SK-N-SH (cell line): ENCODE measurements at regions not wholly inside any gene's neighbourhood (a gene's known extent, or its start where the extent isn't known, plus 50 kb on each side); places are given as distances from the start of the nearest gene placed in this dataset.

Experiments
- CTCF ChIA-PET: fragments of 300-600, 350-600 bp; formaldehyde crosslinking; extraction: SDS; loops from one replicate; lab custom pipeline; 2021; lab: Yijun Ruan, JAX
- POLR2A ChIA-PET: fragments of 350-600 bp; sonication (Branson Sonifier 250); formaldehyde crosslinking; extraction: SDS; loops from one replicate; lab custom pipeline; 2020; ENCODE audit warnings: antibody characterized with exemption, inconsistent platforms; lab: Yijun Ruan, JAX
- DNase-seq: peaks from one replicate; pipeline ENCODE4 v3.0.0; 2012
- H2AFZ ChIP-seq: fragments of 200-600 bp; sonication (generic); 2 replicates; pipeline ENCODE4 v1.8.1; 2016; ENCODE audit warnings: antibody characterized with exemption, mild to moderate bottlenecking, low read depth
- H3F3A ChIP-seq: fragments of 200-600 bp; sonication (generic); replicated peaks from 2 replicates; pipeline ENCODE3; 2016; ENCODE audit warnings: antibody characterized with exemption, mild to moderate bottlenecking; ENCODE audit not compliant: insufficient read depth
- H3K27ac ChIP-seq, 2 experiments: fragments of 200-500 bp in 1 of 2; fragments of 200-600 bp in 1 of 2; sonication (Bioruptor generic) in 1 of 2; sonication (generic), shearing (Covaris generic) in 1 of 2; 2 replicates each; pipeline versions ENCODE4 v1.5.1 to v1.6.1; 2014 to 2016; ENCODE audit warnings: low read depth in 2 of 2, inconsistent platforms in 1 of 2, low read length in 1 of 2, mild to moderate bottlenecking in 1 of 2, mixed read lengths in 1 of 2
- H3K27me3 ChIP-seq: fragments of 200-600 bp; sonication (generic), shearing (Covaris generic); 2 replicates; pipeline ENCODE4 v1.6.1; 2016; ENCODE audit warnings: mixed run types; ENCODE audit not compliant: insufficient read depth
- H3K36me3 ChIP-seq, 2 experiments: fragments of 200-500 bp in 1 of 2; fragments of 200-600 bp in 1 of 2; sonication (Bioruptor generic) in 1 of 2; sonication (generic) in 1 of 2; replicated peaks in 1 of 2; 2 replicates each; pipeline versions ENCODE3 to v1.5.1; 2014 to 2016; ENCODE audit warnings: low read length in 1 of 2, mild to moderate bottlenecking in 1 of 2; ENCODE audit not compliant: insufficient read depth in 2 of 2, control insufficient read depth in 1 of 2
- H3K4me1 ChIP-seq, 2 experiments: fragments of 200-500 bp in 1 of 2; fragments of 200-600 bp in 1 of 2; sonication (Bioruptor generic) in 1 of 2; sonication (generic), shearing (Covaris generic) in 1 of 2; 2 replicates each; pipeline versions ENCODE4 v1.5.1 to v1.6.1; 2014 to 2016; ENCODE audit warnings: low read depth in 1 of 2, low read length in 1 of 2, mixed run types in 1 of 2; ENCODE audit not compliant: insufficient read depth in 2 of 2, control insufficient read depth in 1 of 2
- H3K4me2 ChIP-seq: fragments of 200-600 bp; sonication (generic), shearing (Covaris generic); 2 replicates; pipeline ENCODE4 v1.6.1; 2017; ENCODE audit warnings: mixed run types
- H3K4me3 ChIP-seq, 2 experiments: fragments of 200-500 bp in 1 of 2; fragments of 200-600 bp in 1 of 2; sonication (Bioruptor generic) in 1 of 2; sonication (generic), shearing (Covaris generic) in 1 of 2; 2 replicates each; pipeline versions ENCODE4 v1.5.1 to v1.8.1; 2014 to 2016; ENCODE audit warnings: low read depth in 2 of 2, inconsistent platforms in 1 of 2, low read length in 1 of 2, mild to moderate bottlenecking in 1 of 2, mixed read lengths in 1 of 2, moderate library complexity in 1 of 2
- H3K79me2 ChIP-seq: fragments of 200-600 bp; sonication (generic); 2 replicates; pipeline ENCODE4 v1.8.1; 2017; ENCODE audit warnings: mild to moderate bottlenecking; ENCODE audit not compliant: insufficient read depth
- H3K9ac ChIP-seq: fragments of 200-600 bp; sonication (generic); 2 replicates; pipeline ENCODE4 v1.6.1; 2017; ENCODE audit warnings: mixed run types
- H3K9me2 ChIP-seq: fragments of 200-600 bp; sonication (generic); 2 replicates; pipeline ENCODE4 v1.6.1; 2017; ENCODE audit warnings: mixed run types
- H3K9me3 ChIP-seq: fragments of 200-600 bp; sonication (generic); 2 replicates; pipeline ENCODE4 v1.6.1; 2017; ENCODE audit warnings: mixed run types, mild to moderate bottlenecking, moderate library complexity
- H4K20me1 ChIP-seq: fragments of 200-600 bp; sonication (generic); 2 replicates; pipeline ENCODE4 v1.6.1; 2017; ENCODE audit warnings: mild to moderate bottlenecking, mixed run types; ENCODE audit not compliant: insufficient read depth
- EP300 ChIP-seq, 2 experiments: IDR thresholded peaks; 2 replicates each; pipeline versions ENCODE4 v1.4.0 to v1.6.1; 2012; ENCODE audit warnings: borderline replicate concordance in 1 of 2, low read depth in 1 of 2, low read length in 1 of 2
- EZH2phosphoT487 ChIP-seq: fragments of 200-600 bp; sonication (generic); IDR thresholded peaks from 2 replicates; pipeline ENCODE4 v1.6.1; 2017; ENCODE audit warnings: low read depth, mixed run types, mild to moderate bottlenecking, antibody characterized with exemption, moderate library complexity, borderline replicate concordance
- FOSL2 ChIP-seq: IDR thresholded peaks from 2 replicates; pipeline ENCODE4 v1.4.0; 2012; ENCODE audit warnings: low read depth, mild to moderate bottlenecking, moderate library complexity, borderline replicate concordance
- FOXJ3 ChIP-seq: sonication (generic); formaldehyde crosslinking; IDR thresholded peaks from 2 replicates; pipeline ENCODE4 v1.5.1; 2020; ENCODE audit warnings: mild to moderate bottlenecking, missing genetic modification reagents
- GATA2 ChIP-seq: sonication (generic); formaldehyde crosslinking; IDR thresholded peaks from 2 replicates; pipeline ENCODE4 v1.5.0; 2020; ENCODE audit warnings: mild to moderate bottlenecking, missing genetic modification reagents
- JUND ChIP-seq: IDR thresholded peaks from 2 replicates; pipeline ENCODE4 v1.4.0; 2012
- MEF2A ChIP-seq: IDR thresholded peaks from 2 replicates; pipeline ENCODE4 v1.4.0; 2012; ENCODE audit warnings: low read depth, borderline replicate concordance
- POLR2AphosphoS5 ChIP-seq: IDR thresholded peaks from 2 replicates; pipeline ENCODE4 v1.6.1; 2012; ENCODE audit warnings: low read depth, low read length
- RAD21 ChIP-seq: IDR thresholded peaks from 2 replicates; pipeline ENCODE4 v1.6.1; 2012; ENCODE audit warnings: mild to moderate bottlenecking, low read length
- RCOR1 ChIP-seq: fragments of 150-350 bp; IDR thresholded peaks from 2 replicates; pipeline ENCODE4 v1.6.1; 2017; ENCODE audit warnings: antibody characterized with exemption, low read length
- RFX5 ChIP-seq: IDR thresholded peaks from 2 replicates; pipeline ENCODE4 v1.6.1; 2012; ENCODE audit warnings: mild to moderate bottlenecking, improper control_type of control experiment, low read length
- RXRA ChIP-seq: IDR thresholded peaks from 2 replicates; pipeline ENCODE4 v1.4.0; 2012; ENCODE audit warnings: low read depth, mild to moderate bottlenecking, borderline replicate concordance
- SIN3A ChIP-seq: IDR thresholded peaks from 2 replicates; pipeline ENCODE4 v1.6.1; 2012; ENCODE audit warnings: low read depth, mild to moderate bottlenecking, low read length, moderate library complexity, borderline replicate concordance
- SMC3 ChIP-seq: IDR thresholded peaks from 2 replicates; pipeline ENCODE4 v1.6.1; 2012; ENCODE audit warnings: low read depth, low read length, improper control_type of control experiment
- TAF1 ChIP-seq: IDR thresholded peaks from 2 replicates; pipeline ENCODE4 v1.6.1; 2012; ENCODE audit warnings: low read depth, mild to moderate bottlenecking, low read length, moderate library complexity, borderline replicate concordance
- TCF12 ChIP-seq: IDR thresholded peaks from 2 replicates; pipeline ENCODE4 v1.4.0; 2012
- TEAD4 ChIP-seq: IDR thresholded peaks from 2 replicates; pipeline ENCODE4 v1.4.0; 2012; ENCODE audit warnings: mild to moderate bottlenecking, borderline replicate concordance; ENCODE audit not compliant: insufficient read depth
- YY1 ChIP-seq: IDR thresholded peaks from 2 replicates; pipeline ENCODE4 v1.4.0; 2012; ENCODE audit warnings: low read depth, mild to moderate bottlenecking
- WGBS: methylation state at CpG from one replicate; pipeline ENCODE4 v1.1.6; 2017; ENCODE audit warnings: low lambda C conversion rate; 5-methylcytosine and 5-hydroxymethylcytosine counted together
- TF ChIP-seq, protein P1 (sequence below): IDR thresholded peaks from 2 replicates; pipeline ENCODE4 v1.6.1; 2012; ENCODE audit warnings: mild to moderate bottlenecking, low read depth, low read length, moderate library complexity
- TF ChIP-seq, protein P2 (sequence below): IDR thresholded peaks from 2 replicates; pipeline ENCODE4 v1.4.0; 2012; ENCODE audit warnings: low read depth, borderline replicate concordance
- TF ChIP-seq, protein P3 (sequence below): fragments of 150-350 bp; IDR thresholded peaks from 2 replicates; pipeline ENCODE4 v1.6.1; 2017; ENCODE audit warnings: antibody characterized with exemption, low read length, low read depth, borderline replicate concordance

DNA sequence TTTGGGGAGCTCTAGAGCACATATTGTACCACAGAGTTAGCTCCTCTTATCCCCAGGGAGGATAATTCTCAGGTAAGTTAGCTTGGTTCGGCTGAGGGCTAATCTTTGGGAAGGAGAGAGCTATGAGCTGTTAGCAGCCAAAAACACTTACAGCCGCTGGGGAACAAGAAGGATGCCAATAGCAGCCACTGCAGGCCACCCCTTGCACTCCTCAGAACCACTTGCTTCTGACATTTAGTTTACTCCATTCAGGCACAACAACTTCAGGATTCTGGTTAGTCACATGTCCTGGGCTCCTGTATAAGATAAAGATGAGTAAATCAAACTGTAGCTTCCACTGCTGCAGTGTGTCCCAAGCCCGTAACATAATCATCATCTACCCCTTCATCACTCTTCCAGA, 212.6 kb upstream of the ADGRL2 start (continued):
- TF ChIP-seq, protein P1, sequence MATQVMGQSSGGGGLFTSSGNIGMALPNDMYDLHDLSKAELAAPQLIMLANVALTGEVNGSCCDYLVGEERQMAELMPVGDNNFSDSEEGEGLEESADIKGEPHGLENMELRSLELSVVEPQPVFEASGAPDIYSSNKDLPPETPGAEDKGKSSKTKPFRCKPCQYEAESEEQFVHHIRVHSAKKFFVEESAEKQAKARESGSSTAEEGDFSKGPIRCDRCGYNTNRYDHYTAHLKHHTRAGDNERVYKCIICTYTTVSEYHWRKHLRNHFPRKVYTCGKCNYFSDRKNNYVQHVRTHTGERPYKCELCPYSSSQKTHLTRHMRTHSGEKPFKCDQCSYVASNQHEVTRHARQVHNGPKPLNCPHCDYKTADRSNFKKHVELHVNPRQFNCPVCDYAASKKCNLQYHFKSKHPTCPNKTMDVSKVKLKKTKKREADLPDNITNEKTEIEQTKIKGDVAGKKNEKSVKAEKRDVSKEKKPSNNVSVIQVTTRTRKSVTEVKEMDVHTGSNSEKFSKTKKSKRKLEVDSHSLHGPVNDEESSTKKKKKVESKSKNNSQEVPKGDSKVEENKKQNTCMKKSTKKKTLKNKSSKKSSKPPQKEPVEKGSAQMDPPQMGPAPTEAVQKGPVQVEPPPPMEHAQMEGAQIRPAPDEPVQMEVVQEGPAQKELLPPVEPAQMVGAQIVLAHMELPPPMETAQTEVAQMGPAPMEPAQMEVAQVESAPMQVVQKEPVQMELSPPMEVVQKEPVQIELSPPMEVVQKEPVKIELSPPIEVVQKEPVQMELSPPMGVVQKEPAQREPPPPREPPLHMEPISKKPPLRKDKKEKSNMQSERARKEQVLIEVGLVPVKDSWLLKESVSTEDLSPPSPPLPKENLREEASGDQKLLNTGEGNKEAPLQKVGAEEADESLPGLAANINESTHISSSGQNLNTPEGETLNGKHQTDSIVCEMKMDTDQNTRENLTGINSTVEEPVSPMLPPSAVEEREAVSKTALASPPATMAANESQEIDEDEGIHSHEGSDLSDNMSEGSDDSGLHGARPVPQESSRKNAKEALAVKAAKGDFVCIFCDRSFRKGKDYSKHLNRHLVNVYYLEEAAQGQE: no peak
- no peak for TF ChIP-seq FOSL2
- TF ChIP-seq, all 33 proteins: peak for 0

DNA sequence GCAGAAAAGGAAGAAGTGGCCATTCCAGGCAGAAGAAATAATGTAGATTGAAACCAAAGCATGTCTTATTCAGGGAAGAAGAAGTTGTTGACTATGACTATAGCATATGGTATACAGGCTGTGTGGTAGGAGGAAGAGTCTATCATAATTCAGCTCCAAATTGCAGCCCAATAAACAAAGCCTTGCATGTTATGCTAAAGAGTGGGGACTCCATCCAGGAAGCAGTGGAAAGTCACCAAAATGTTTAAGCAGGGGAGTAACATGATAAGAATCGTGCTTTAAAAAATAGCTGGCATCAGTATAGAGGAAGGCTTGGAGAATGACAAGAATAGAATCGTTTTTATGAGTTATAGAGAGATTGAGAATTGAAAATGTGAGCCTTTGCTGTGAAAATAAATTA, 213.3 kb upstream of the ADGRL2 start:
- WGBS: 40% methylated on average over 2 of the region's 2 CpGs
- ChIA-PET CTCF (no interaction called here), POLR2A (no interaction called here)

More for the DNA sequence above, 213.3 kb upstream of the ADGRL2 start:
- Histone ChIP-seq H3K27me3 (no peaks in the 10 kb centered on the region), H4K20me1 (no peaks in the 10 kb centered on the region), H3K36me3 (no peaks in the 10 kb centered on the region), H3K9me2 (no peaks in the 10 kb centered on the region), H3K9me3 (no peaks in the 10 kb centered on the region), H3F3A (no peaks in the 10 kb centered on the region), H3K4me1 (no peaks in the 10 kb centered on the region), H3K9ac (no peak overlapping the region), H3K4me3 (no peak overlapping the region), H3K27ac (no peak overlapping the region), H2AFZ (no peak overlapping the region), H3K4me2 (no peak overlapping the region), H3K79me2 (no peaks in the 10 kb centered on the region)
- DNase-seq: no peak
- no peak for TF ChIP-seq JUND
- no peak for TF ChIP-seq POLR2AphosphoS5
- no peak for TF ChIP-seq TAF1
- TF ChIP-seq RAD21: no peak
- TF ChIP-seq RCOR1: no peak
- TF ChIP-seq EP300 (IDR thresholded peaks at IDR 0.05; ENCODE audit: borderline replicate concordance in 1 of 2, low read depth in 1 of 2, low read length in 1 of 2): no peak
- no peak for TF ChIP-seq EZH2phosphoT487
- no peak for TF ChIP-seq FOXJ3 (CRISPR knock-in tag)
- TF ChIP-seq TEAD4: no peak
- TF ChIP-seq, protein P2, sequence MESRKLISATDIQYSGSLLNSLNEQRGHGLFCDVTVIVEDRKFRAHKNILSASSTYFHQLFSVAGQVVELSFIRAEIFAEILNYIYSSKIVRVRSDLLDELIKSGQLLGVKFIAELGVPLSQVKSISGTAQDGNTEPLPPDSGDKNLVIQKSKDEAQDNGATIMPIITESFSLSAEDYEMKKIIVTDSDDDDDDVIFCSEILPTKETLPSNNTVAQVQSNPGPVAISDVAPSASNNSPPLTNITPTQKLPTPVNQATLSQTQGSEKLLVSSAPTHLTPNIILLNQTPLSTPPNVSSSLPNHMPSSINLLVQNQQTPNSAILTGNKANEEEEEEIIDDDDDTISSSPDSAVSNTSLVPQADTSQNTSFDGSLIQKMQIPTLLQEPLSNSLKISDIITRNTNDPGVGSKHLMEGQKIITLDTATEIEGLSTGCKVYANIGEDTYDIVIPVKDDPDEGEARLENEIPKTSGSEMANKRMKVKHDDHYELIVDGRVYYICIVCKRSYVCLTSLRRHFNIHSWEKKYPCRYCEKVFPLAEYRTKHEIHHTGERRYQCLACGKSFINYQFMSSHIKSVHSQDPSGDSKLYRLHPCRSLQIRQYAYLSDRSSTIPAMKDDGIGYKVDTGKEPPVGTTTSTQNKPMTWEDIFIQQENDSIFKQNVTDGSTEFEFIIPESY: no peak
- no peak for TF ChIP-seq GATA2
- no peak for TF ChIP-seq RFX5
- TF ChIP-seq RXRA: no peak
- no peak for TF ChIP-seq TCF12
- TF ChIP-seq SIN3A: no peak
- TF ChIP-seq YY1: no peak
- TF ChIP-seq MEF2A: no peak
- no peak for TF ChIP-seq SMC3
- TF ChIP-seq, protein P3, sequence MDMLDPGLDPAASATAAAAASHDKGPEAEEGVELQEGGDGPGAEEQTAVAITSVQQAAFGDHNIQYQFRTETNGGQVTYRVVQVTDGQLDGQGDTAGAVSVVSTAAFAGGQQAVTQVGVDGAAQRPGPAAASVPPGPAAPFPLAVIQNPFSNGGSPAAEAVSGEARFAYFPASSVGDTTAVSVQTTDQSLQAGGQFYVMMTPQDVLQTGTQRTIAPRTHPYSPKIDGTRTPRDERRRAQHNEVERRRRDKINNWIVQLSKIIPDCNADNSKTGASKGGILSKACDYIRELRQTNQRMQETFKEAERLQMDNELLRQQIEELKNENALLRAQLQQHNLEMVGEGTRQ: no peak
